ENCODE measurements at regions not wholly inside any gene's neighbourhood (a gene's known extent, or its start where the extent isn't known, plus 50 kb on each side); places are given as distances from the start of the nearest gene placed in this dataset.

DNA sequence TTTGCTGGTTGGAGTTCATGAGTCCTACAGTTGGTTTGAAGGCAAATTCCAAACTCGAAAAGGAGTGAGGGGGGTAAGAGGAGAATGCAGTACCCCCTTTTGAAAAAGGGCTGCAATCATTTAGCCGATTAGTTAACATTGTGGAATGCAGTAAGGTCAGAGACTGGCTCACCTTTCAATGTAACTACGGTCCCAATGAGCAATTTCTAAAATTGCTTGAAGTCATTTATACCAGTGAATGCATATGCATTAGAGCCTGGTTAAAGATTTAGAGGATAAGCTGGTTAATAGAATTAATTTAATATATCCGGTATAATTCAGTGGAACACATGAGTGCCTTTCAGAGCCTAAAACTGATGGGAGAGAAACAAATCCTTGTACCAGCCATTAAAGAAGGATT is 172.6 kb upstream of the PAPPA start:
- H3K27ac ChIP-seq (ENCODE audit: low read length): no peak overlapping the region
- ATAC-seq: no peak
- no peak overlapping the region for H3K4me3 ChIP-seq (ENCODE audit: low read length)
- intact Hi-C loops (cut with micrococcal nuclease): no loop called here
- H3K36me3 ChIP-seq (ENCODE audit: control insufficient read depth, insufficient read depth, low read length): no peaks in the 10 kb centered on the region
- H3K27ac Mint-ChIP-seq: no peak overlapping the region
- peaks cover 11% of the 10 kb centered on the region in 2 donors for H3K9me3 Mint-ChIP-seq
- no peaks in the 10 kb centered on the region for H3K9me3 ChIP-seq (ENCODE audit: control insufficient read depth, insufficient read depth, low read length)
- no peaks in the 10 kb centered on the region for H3K36me3 Mint-ChIP-seq
- DNase-seq: no peak
- 82% methylated on average over 4 of the region's 4 CpGs for WGBS (ENCODE audit: insufficient coverage)
- H3K4me1 Mint-ChIP-seq: no peaks in the 10 kb centered on the region
- no peaks in the 10 kb centered on the region for H3K4me1 ChIP-seq (ENCODE audit: control insufficient read depth, insufficient read depth, low read length)
- H3K27me3 Mint-ChIP-seq (ENCODE audit: low read depth in 2 of 2): no peaks in the 10 kb centered on the region
- no peak overlapping the region for H3K4me3 Mint-ChIP-seq
- TF ChIP-seq, protein P1, sequence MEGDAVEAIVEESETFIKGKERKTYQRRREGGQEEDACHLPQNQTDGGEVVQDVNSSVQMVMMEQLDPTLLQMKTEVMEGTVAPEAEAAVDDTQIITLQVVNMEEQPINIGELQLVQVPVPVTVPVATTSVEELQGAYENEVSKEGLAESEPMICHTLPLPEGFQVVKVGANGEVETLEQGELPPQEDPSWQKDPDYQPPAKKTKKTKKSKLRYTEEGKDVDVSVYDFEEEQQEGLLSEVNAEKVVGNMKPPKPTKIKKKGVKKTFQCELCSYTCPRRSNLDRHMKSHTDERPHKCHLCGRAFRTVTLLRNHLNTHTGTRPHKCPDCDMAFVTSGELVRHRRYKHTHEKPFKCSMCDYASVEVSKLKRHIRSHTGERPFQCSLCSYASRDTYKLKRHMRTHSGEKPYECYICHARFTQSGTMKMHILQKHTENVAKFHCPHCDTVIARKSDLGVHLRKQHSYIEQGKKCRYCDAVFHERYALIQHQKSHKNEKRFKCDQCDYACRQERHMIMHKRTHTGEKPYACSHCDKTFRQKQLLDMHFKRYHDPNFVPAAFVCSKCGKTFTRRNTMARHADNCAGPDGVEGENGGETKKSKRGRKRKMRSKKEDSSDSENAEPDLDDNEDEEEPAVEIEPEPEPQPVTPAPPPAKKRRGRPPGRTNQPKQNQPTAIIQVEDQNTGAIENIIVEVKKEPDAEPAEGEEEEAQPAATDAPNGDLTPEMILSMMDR (IDR thresholded peaks at IDR 0.05): no peak
- H3K27me3 ChIP-seq (ENCODE audit: control insufficient read depth, insufficient read depth, low read length): no peaks in the 10 kb centered on the region

DNA sequence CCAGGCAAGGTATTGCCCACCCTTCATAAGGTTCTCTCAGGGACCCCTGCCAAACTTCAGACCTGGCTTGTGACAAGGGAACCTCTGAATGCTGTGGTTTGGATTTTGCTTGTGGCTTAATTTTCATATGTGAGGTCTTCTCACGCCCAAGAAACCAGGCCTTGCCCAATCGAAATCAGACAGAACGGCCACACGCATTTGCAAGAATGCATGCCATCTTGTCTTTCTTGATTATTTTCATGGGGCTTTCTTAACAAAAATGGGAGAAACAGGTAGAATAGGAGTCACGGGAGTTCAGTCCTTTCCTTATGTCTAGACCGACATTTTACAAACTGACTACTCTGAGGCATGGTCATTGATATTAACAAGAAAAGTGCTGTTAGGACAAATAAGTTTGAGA is 170.2 kb upstream of the PAPPA start:
- Mint-ChIP-seq H3K27me3 (ENCODE audit: low read depth in 2 of 2) (no peaks in the 10 kb centered on the region), H3K36me3 (no peaks in the 10 kb centered on the region), H3K4me1 (no peaks in the 10 kb centered on the region), H3K27ac (no peak overlapping the region), H3K4me3 (no peak overlapping the region), H3K9me3 (peaks cover 9 to 14% of the 10 kb centered on the region in 2 donors)
- Histone ChIP-seq H3K27ac (ENCODE audit: low read length) (no peak overlapping the region), H3K4me3 (ENCODE audit: low read length) (no peak overlapping the region), H3K4me1 (ENCODE audit: control insufficient read depth, insufficient read depth, low read length) (no peaks in the 10 kb centered on the region), H3K36me3 (ENCODE audit: control insufficient read depth, insufficient read depth, low read length) (no peaks in the 10 kb centered on the region), H3K9me3 (ENCODE audit: control insufficient read depth, insufficient read depth, low read length) (no peaks in the 10 kb centered on the region), H3K27me3 (ENCODE audit: control insufficient read depth, insufficient read depth, low read length) (no peaks in the 10 kb centered on the region)
- TF ChIP-seq, protein P1 (IDR thresholded peaks at IDR 0.05): no peak
- ATAC-seq: no peak
- no peak for DNase-seq
- intact Hi-C loops (cut with micrococcal nuclease): no loop called here
- 93% methylated on average over 6 of the region's 6 CpGs for WGBS (ENCODE audit: insufficient coverage)

DNA sequence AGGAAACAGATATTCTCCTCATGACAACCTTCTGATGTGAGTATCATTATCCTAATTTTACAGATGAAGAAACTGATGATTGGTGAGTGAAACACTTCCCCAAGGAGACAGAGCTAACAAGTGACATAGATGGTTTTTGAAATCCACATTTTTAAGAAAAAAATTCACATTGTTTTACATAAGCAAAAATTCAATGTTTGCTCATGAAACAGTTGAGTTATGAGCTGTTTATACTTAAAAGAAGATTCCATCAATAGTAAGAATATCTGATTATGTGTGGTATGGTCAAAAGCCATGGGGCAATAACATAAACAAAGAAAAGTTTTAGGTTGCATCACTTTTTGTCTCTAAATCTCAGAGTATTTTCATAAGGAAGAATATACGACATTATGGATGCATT is 167.9 kb upstream of the PAPPA start:
- no peak overlapping the region for H3K27ac ChIP-seq (ENCODE audit: low read length)

DNA sequence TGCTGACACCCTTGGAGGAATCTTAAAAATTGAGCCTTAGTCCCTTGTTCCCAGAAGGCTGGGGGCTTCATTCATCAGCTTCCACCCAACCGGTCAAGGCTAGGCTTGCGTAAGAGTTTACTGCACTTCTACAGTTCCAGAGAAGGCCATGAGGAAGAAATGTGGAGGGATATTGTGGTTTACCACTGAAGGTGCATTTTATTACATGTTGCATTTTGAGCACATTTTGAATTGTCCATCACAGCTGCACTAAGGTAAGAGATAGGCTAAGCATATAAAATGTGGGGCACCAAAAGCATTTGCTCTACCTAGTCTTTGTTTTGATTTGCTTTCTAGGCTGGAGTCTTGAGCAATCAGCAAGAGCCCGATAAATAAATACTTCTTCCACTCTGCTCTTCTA is 167.1 kb upstream of the PAPPA start:
- H3K27me3 ChIP-seq (ENCODE audit: control insufficient read depth, insufficient read depth, low read length): no peaks in the 10 kb centered on the region
- H3K4me3 Mint-ChIP-seq: no peak overlapping the region
- no peak overlapping the region for H3K27ac Mint-ChIP-seq
- DNase-seq (no peak), ATAC-seq (no peak)
- intact Hi-C loops (cut with micrococcal nuclease): no loop called here
- H3K4me3 ChIP-seq (ENCODE audit: low read length): no peak overlapping the region
- no peaks in the 10 kb centered on the region for H3K36me3 ChIP-seq (ENCODE audit: control insufficient read depth, insufficient read depth, low read length)
- no peaks in the 10 kb centered on the region for H3K36me3 Mint-ChIP-seq
- peaks cover 5 to 12% of the 10 kb centered on the region in 2 donors for H3K9me3 Mint-ChIP-seq
- H3K27me3 Mint-ChIP-seq (ENCODE audit: low read depth in 2 of 2): no peaks in the 10 kb centered on the region
- H3K4me1 ChIP-seq (ENCODE audit: control insufficient read depth, insufficient read depth, low read length): no peaks in the 10 kb centered on the region
- no peaks in the 10 kb centered on the region for H3K4me1 Mint-ChIP-seq
- H3K9me3 ChIP-seq (ENCODE audit: control insufficient read depth, insufficient read depth, low read length): no peaks in the 10 kb centered on the region
- TF ChIP-seq, protein P1 (IDR thresholded peaks at IDR 0.05): no peak
- no peak overlapping the region for H3K27ac ChIP-seq (ENCODE audit: low read length)
- WGBS (ENCODE audit: insufficient coverage): 75% methylated on average over 3 of the region's 3 CpGs

More for the DNA sequence above, 167.9 kb upstream of the PAPPA start:
- no peak overlapping the region for H3K4me3 ChIP-seq (ENCODE audit: low read length)
- no peaks in the 10 kb centered on the region for H3K36me3 Mint-ChIP-seq
- WGBS (ENCODE audit: insufficient coverage): no CpG with 5 or more reads among the region's 1 CpG
- H3K4me1 Mint-ChIP-seq: no peaks in the 10 kb centered on the region
- H3K9me3 Mint-ChIP-seq: peaks cover 8 to 13% of the 10 kb centered on the region in 2 donors
- no peak overlapping the region for H3K4me3 Mint-ChIP-seq
- H3K36me3 ChIP-seq (ENCODE audit: control insufficient read depth, insufficient read depth, low read length): no peaks in the 10 kb centered on the region
- ATAC-seq (no peak), DNase-seq (no peak)
- no peaks in the 10 kb centered on the region for H3K27me3 Mint-ChIP-seq (ENCODE audit: low read depth in 2 of 2)
- TF ChIP-seq, protein P1 (IDR thresholded peaks at IDR 0.05): no peak
- H3K4me1 ChIP-seq (ENCODE audit: control insufficient read depth, insufficient read depth, low read length): no peaks in the 10 kb centered on the region
- no peak overlapping the region for H3K27ac Mint-ChIP-seq
- H3K9me3 ChIP-seq (ENCODE audit: control insufficient read depth, insufficient read depth, low read length): no peaks in the 10 kb centered on the region
- intact Hi-C loops (cut with micrococcal nuclease): no loop called here
- H3K27me3 ChIP-seq (ENCODE audit: control insufficient read depth, insufficient read depth, low read length): no peaks in the 10 kb centered on the region

Data from natural killer cell (primary cell).